COR-L47 (cell line): ENCODE measurements at regions not wholly inside any gene's neighbourhood (a gene's known extent, or its start where the extent isn't known, plus 50 kb on each side); places are given as distances from the start of the nearest gene placed in this dataset.

Experiments used
- DNase-seq: peaks from one replicate; lab custom pipeline; 2025; lab: John Stamatoyannopoulos, UW

GRCh38 chr17:70230850-70231640, 61.7 kb downstream of the KCNJ2 start:
- DNase-seq, result no peak

- no peak for DNase-seq
Measured at GRCh38 chr17:70232466-70232865, 63.1 kb downstream of the KCNJ2 start.

GRCh38 chr17:70235252-70235651, 65.9 kb downstream of the KCNJ2 start:
- no peak for DNase-seq

- no peak for DNase-seq
Measured at GRCh38 chr17:70238228-70238627, 68.9 kb downstream of the KCNJ2 start.

- DNase-seq, result no peak
Measured at GRCh38 chr17:70238646-70239045, 69.3 kb downstream of the KCNJ2 start.

- DNase-seq, result no peak
Measured at GRCh38 chr17:70239391-70239826, 70.1 kb downstream of the KCNJ2 start.

- no peak for DNase-seq
Measured at GRCh38 chr17:70241071-70241470, 71.7 kb downstream of the KCNJ2 start.

GRCh38 chr17:70242781-70243437, 73.6 kb downstream of the KCNJ2 start:
- no peak for DNase-seq

- no peak for DNase-seq
Measured at GRCh38 chr17:70251706-70252105, 82.4 kb downstream of the KCNJ2 start.

GRCh38 chr17:70254735-70255460, 85.6 kb downstream of the KCNJ2 start:
- no peak for DNase-seq

- DNase-seq, result no peak
Measured at GRCh38 chr17:70256751-70257150, 87.4 kb downstream of the KCNJ2 start.

- no peak for DNase-seq
Measured at GRCh38 chr17:70258465-70258864, 89.1 kb downstream of the KCNJ2 start.

- no peak for DNase-seq
Measured at GRCh38 chr17:70259400-70259799, 90.1 kb downstream of the KCNJ2 start.

GRCh38 chr17:70261170-70261569, 91.8 kb downstream of the KCNJ2 start:
- DNase-seq, result no peak

GRCh38 chr17:70265471-70265870, 96.1 kb downstream of the KCNJ2 start:
- no peak for DNase-seq

GRCh38 chr17:70266394-70266793, 97.1 kb downstream of the KCNJ2 start:
- DNase-seq, result no peak

- DNase-seq, result no peak
Measured at GRCh38 chr17:70268383-70268782, 99.1 kb downstream of the KCNJ2 start.

- DNase-seq, result no peak
Measured at GRCh38 chr17:70270554-70270953, 101.2 kb downstream of the KCNJ2 start.

GRCh38 chr17:70271200-70271599, 101.9 kb downstream of the KCNJ2 start:
- DNase-seq, result no peak

GRCh38 chr17:70271672-70272071, 102.3 kb downstream of the KCNJ2 start:
- no peak for DNase-seq

GRCh38 chr17:70274255-70274654, 104.9 kb downstream of the KCNJ2 start:
- no peak for DNase-seq

- no peak for DNase-seq
Measured at GRCh38 chr17:70276906-70277305, 107.6 kb downstream of the KCNJ2 start.
